Cardiac septum (tissue), 1 donor: ENCODE measurements at regions not wholly inside any gene's neighbourhood (a gene's known extent, or its start where the extent isn't known, plus 50 kb on each side); places are given as distances from the start of the nearest gene placed in this dataset.
"Not testable (repeated sequence)": the region's sequence is repeated elsewhere in the genome, so short reads cannot be mapped to it uniquely, and the experiment has no call there.

Experiments used
- DNase-seq: peaks from one replicate; pipeline ENCODE4 v3.0.0-alpha.2; 2020; ENCODE audit warnings: low spot score
- intact Hi-C: fragments of 100-400 bp; cut with DNase I; formaldehyde crosslinking; loops from one replicate; pipeline ENCODE4 v1.14.0; 2022
- donor health status: DM: no; HTN: no; CAD: no.

- intact Hi-C loops: no loop called here
- DNase-seq: no peak
Measured at GRCh38 chr18:65227970-65228369, 522.8 kb upstream of the CDH7 start.

GRCh38 chr18:65221736-65222135 is 529.1 kb upstream of the CDH7 start:
- intact Hi-C loops: no loop called here

GRCh38 chr18:65221115-65221514 is 529.7 kb upstream of the CDH7 start:
- DNase-seq: no peak
- intact Hi-C loops: no loop called here

More at GRCh38 chr18:65221736-65222135, 529.1 kb upstream of the CDH7 start:
- no peak for DNase-seq

GRCh38 chr18:65215865-65216466 is 534.8 kb upstream of the CDH7 start:
- intact Hi-C loops: no loop called here
- DNase-seq: no peak

- no peak for DNase-seq
- intact Hi-C loops: no loop called here
Measured at GRCh38 chr18:65214456-65214855, 536.4 kb upstream of the CDH7 start.

GRCh38 chr18:65206551-65207260 is 544.1 kb upstream of the CDH7 start:
- intact Hi-C loops: no loop called here
- DNase-seq: peak; percentile 62

- no peak for DNase-seq
- intact Hi-C loops: no loop called here
Measured at GRCh38 chr18:65202091-65202490, 548.7 kb upstream of the CDH7 start.

- DNase-seq: no peak
- intact Hi-C loops: no loop called here
Measured at GRCh38 chr18:65175681-65176080, 575.1 kb upstream of the CDH7 start.

GRCh38 chr18:65162086-65162485 is 588.7 kb upstream of the CDH7 start:
- DNase-seq, intact Hi-C loops: not testable (repeated sequence)

- intact Hi-C loops: no loop called here
- DNase-seq: no peak
Measured at GRCh38 chr18:65146482-65147021, 604.3 kb upstream of the CDH7 start.

- intact Hi-C loops: no loop called here
- DNase-seq: no peak
Measured at GRCh38 chr18:65145312-65145711, 605.5 kb upstream of the CDH7 start.

GRCh38 chr18:65133610-65134009 is 617.2 kb upstream of the CDH7 start:
- no peak for DNase-seq
- intact Hi-C loops: no loop called here

GRCh38 chr18:65124633-65125032 is 626.2 kb upstream of the CDH7 start:
- intact Hi-C loops: no loop called here
- DNase-seq: no peak

- no peak for DNase-seq
- intact Hi-C loops: no loop called here
Measured at GRCh38 chr18:65103864-65104263, 646.9 kb upstream of the CDH7 start.

- no peak for DNase-seq
- intact Hi-C loops: no loop called here
Measured at GRCh38 chr18:65093346-65093745, 657.5 kb upstream of the CDH7 start.

GRCh38 chr18:65091744-65092329 is 659.0 kb upstream of the CDH7 start:
- DNase-seq: no peak
- intact Hi-C loops: no loop called here

GRCh38 chr18:65082907-65083306 is 667.9 kb upstream of the CDH7 start:
- no peak for DNase-seq
- intact Hi-C loops: no loop called here

GRCh38 chr18:65081786-65082185 is 669.0 kb upstream of the CDH7 start:
- intact Hi-C loops: no loop called here
- DNase-seq: no peak

GRCh38 chr18:65073060-65073550 is 677.7 kb upstream of the CDH7 start:
- intact Hi-C loops: no loop called here
- DNase-seq: no peak

GRCh38 chr18:65057439-65058083 is 693.3 kb upstream of the CDH7 start:
- intact Hi-C loops: no loop called here
- no peak for DNase-seq
